Activated B cell treated with CpG ODN at 0.5 μM for 24 hours (primary cell): ENCODE measurements at regions not wholly inside any gene's neighbourhood (a gene's known extent, or its start where the extent isn't known, plus 50 kb on each side); places are given as distances from the start of the nearest gene placed in this dataset.

Experiments
- ATAC-seq: fragments of 200-7000 bp; cut with Tn5 transposase; one replicate; pipeline ENCODE4 v1.10.0; 2021; ENCODE audit warnings: low read depth, mild to moderate bottlenecking, moderate library complexity
- CTCF ChIA-PET: fragments of 350-600 bp; sonication (Branson Sonifier 250); formaldehyde crosslinking; loops from one replicate; lab custom pipeline; 2021; ENCODE audit warnings: antibody characterized with exemption; lab: Charles Lee
- POLR2A ChIA-PET: fragments of 350-600 bp; sonication (Branson Sonifier 250); formaldehyde crosslinking; loops from one replicate; lab custom pipeline; 2021; ENCODE audit warnings: antibody characterized with exemption; lab: Charles Lee
- DNase-seq: peaks from one replicate; pipeline ENCODE4 v3.0.0; 2022
- H3K27ac Mint-ChIP-seq: one replicate; pipeline ENCODE4 v1.8.0; 2020; ENCODE audit warnings: mixed read lengths
- H3K27me3 Mint-ChIP-seq: one replicate; pipeline ENCODE4 v1.8.0; 2021; ENCODE audit warnings: mixed read lengths
- H3K36me3 Mint-ChIP-seq: one replicate; pipeline ENCODE4 v1.8.0; 2021; ENCODE audit warnings: low read depth, mixed read lengths
- H3K4me1 Mint-ChIP-seq: one replicate; pipeline ENCODE4 v1.8.0; 2021; ENCODE audit warnings: mixed read lengths
- H3K4me3 Mint-ChIP-seq: one replicate; pipeline ENCODE4 v1.8.0; 2020; ENCODE audit warnings: mild to moderate bottlenecking, mixed read lengths
- H3K9me3 Mint-ChIP-seq: one replicate; pipeline ENCODE4 v1.8.0; 2020; ENCODE audit warnings: mixed read lengths
- CTCF ChIP-seq: fragments of 200-600 bp; IDR thresholded peaks from one replicate; pipeline ENCODE4 v1.8.0; 2022; ENCODE audit warnings: antibody characterized with exemption, mild to moderate bottlenecking
- intact Hi-C: fragments of 100-400 bp; cut with micrococcal nuclease; formaldehyde crosslinking; loops from one replicate; pipeline ENCODE4 v1.15.1; 2024

DNA sequence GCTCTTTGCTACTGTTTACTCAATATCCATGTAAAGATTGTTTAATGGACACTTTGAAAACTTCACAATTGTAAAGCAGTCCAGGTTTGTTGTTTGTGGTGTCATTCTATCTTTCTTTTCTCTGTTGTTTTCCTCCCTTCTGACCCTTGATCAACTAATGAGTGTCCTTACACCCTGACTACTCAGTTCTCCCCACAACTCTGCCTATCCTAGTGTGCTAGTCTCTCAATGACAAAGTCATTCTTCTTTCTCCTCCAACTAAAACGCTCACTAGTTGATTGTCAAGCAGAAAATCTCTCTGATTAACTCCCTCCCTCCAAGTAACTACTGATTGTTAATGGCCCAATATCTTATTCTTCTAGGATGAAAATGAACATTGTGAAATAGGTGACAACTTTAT, 148.5 kb upstream of the FBXO33 start:
- ChIA-PET POLR2A (no interaction called here), CTCF (no interaction called here)
- Mint-ChIP-seq H3K27me3 (no peaks in the 10 kb centered on the region), H3K36me3 (no peaks in the 10 kb centered on the region), H3K27ac (no peak overlapping the region), H3K4me3 (no peak overlapping the region), H3K4me1 (no peaks in the 10 kb centered on the region), H3K9me3 (peaks cover 9% of the 10 kb centered on the region)
- ATAC-seq (no peak), DNase-seq (no peak)
- intact Hi-C loops = no loop called here
- TF ChIP-seq CTCF = no peak

DNA sequence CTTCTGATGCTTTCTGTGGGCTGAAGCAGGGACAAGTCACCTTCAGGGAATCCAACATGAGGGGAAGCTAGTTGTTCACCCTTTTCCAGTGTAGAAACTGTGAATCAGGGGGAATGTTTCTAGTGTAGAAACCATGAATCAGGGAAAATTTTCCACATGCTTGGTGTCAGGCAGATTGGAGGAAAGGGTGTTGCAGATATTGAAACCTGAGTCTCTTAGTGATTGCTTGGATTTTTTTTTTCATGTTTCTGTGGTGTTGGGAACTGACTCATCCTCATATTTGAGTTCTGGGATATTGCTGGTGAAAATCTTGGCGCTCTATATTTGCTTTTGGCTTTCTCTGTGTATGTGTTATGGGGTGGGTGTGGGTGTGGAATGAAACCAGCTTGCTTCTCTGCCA, 144.5 kb upstream of the FBXO33 start:
- ATAC-seq (no peak), DNase-seq (no peak)
- H3K36me3 Mint-ChIP-seq = no peaks in the 10 kb centered on the region
- intact Hi-C loops = no loop called here
- H3K27me3 Mint-ChIP-seq = no peaks in the 10 kb centered on the region
- H3K4me1 Mint-ChIP-seq = no peaks in the 10 kb centered on the region
- H3K27ac Mint-ChIP-seq = no peak overlapping the region
- TF ChIP-seq CTCF = no peak
- H3K4me3 Mint-ChIP-seq = no peak overlapping the region
- POLR2A ChIA-PET = no interaction called here
- CTCF ChIA-PET = no interaction called here
- H3K9me3 Mint-ChIP-seq = peaks cover 28% of the 10 kb centered on the region

DNA sequence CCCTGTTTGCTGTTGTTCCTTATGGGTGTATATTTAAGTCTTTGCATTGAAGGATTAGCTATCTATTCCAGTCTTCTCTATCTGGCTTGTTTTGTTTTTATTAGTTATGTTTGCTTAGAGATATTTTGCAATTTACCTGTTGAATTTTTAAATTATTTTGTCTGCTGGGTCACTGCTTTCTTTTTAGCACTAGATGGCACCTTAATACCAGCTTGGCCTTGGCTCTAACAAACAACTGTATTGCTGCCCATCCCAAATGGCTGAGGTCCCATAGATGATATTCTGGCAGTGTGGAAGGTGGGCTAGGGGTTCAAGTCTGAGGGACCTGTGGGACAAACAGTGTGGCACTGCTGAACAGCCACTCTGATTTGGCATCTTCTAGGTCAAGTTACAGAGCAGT, 144.0 kb upstream of the FBXO33 start:
- no peak for TF ChIP-seq CTCF
- no peaks in the 10 kb centered on the region for H3K4me1 Mint-ChIP-seq
- CTCF ChIA-PET = no interaction called here
- intact Hi-C loops = no loop called here
- H3K36me3 Mint-ChIP-seq = no peaks in the 10 kb centered on the region
- H3K4me3 Mint-ChIP-seq = no peak overlapping the region
- H3K27me3 Mint-ChIP-seq = no peaks in the 10 kb centered on the region
- ATAC-seq (no peak), DNase-seq (no peak)
- H3K27ac Mint-ChIP-seq = no peak overlapping the region
- peaks cover 28% of the 10 kb centered on the region for H3K9me3 Mint-ChIP-seq
- POLR2A ChIA-PET = no interaction called here

DNA sequence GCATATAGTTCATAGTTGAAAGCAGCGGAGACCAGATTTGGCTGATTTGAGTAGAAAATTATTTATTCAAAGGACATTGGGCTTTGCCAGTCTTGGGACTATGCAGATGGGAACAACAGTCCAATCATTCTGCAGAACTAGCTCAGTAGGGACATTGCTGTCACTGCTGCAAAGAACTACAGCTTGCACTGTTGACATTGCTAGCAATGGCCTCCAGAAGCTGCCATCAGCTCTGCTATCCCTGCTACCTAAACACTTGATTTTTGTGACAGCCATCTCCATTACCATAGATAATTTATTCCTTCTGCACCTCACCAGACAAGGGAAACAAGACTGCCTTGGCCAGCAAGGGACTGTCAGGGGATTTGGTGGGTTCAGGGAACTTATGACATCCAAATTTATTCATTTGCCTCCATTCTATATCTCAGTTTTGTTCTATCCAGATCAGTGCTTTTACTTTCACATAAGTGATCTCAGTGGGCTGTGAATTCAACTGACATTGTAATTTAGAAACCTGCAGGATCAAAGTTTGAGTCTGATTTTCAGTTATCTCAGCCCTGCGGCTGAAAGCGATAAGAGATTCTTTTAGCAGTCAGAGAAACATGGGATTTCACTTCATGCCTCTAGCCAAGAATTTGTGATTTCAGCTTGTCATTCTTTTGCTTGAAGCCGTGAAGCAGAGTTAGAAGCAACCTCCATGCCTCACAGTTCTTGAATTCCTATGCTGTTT, 136.7 kb upstream of the FBXO33 start:
- H3K27ac Mint-ChIP-seq = no peak overlapping the region
- ATAC-seq (no peak), DNase-seq (no peak)
- CTCF ChIA-PET = no interaction called here
- H3K9me3 Mint-ChIP-seq = peaks cover 10% of the 10 kb centered on the region
- H3K36me3 Mint-ChIP-seq = no peaks in the 10 kb centered on the region
- TF ChIP-seq CTCF = no peak
- intact Hi-C loops = no loop called here
- no peaks in the 10 kb centered on the region for H3K4me1 Mint-ChIP-seq
- POLR2A ChIA-PET = no interaction called here
- H3K27me3 Mint-ChIP-seq = no peaks in the 10 kb centered on the region
- H3K4me3 Mint-ChIP-seq = no peak overlapping the region

DNA sequence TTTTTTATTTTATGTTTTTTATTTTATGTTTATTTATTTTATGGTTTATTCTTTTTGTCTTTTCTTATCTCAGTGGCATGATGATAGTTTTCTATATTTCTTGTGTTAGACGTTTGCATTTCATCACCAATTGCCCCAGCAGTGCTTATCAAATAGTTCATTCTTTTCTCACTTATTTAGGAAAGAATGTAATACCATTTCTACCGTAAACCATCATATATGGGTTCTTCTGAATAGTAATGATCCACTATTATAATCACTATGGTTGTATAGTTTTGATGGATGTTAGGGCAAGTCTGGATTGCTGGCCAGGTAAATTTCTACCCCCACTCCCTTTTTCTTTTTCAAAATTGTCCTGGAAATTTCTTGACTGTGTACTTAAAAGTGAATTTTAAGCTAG, 134.6 kb upstream of the FBXO33 start:
- intact Hi-C loops = no loop called here
- ChIA-PET POLR2A (no interaction called here), CTCF (no interaction called here)

More for the DNA sequence above, 134.6 kb upstream of the FBXO33 start:
- DNase-seq = no peak
- Mint-ChIP-seq H3K36me3 (no peaks in the 10 kb centered on the region), H3K27me3 (no peaks in the 10 kb centered on the region), H3K4me3 (no peak overlapping the region), H3K27ac (no peak overlapping the region), H3K9me3 (peaks cover 7% of the 10 kb centered on the region), H3K4me1 (no peaks in the 10 kb centered on the region)
- no peak for TF ChIP-seq CTCF
- ATAC-seq = no peak
